Smooth muscle cell (in vitro differentiated cells): ENCODE measurements at regions not wholly inside any gene's neighbourhood (a gene's known extent, or its start where the extent isn't known, plus 50 kb on each side); places are given as distances from the start of the nearest gene placed in this dataset.

Source experiments
- DNase-seq: peaks from one replicate; lab custom pipeline; 2025; ENCODE audit not compliant: unreplicated experiment; lab: John Stamatoyannopoulos, UW
- H2AFZ ChIP-seq: fragments of 200-600 bp; sonication (generic); 2 replicates; pipeline ENCODE4 v1.6.0; 2016; ENCODE audit warnings: antibody characterized with exemption, low read depth, mild to moderate bottlenecking
- H3F3A ChIP-seq: fragments of 200-600 bp; sonication (generic); 2 replicates; pipeline ENCODE4 v1.6.0; 2017; ENCODE audit warnings: antibody characterized with exemption, low read depth
- H3K27ac ChIP-seq: fragments of 200-600 bp; sonication (generic); 2 replicates; pipeline ENCODE4 v1.5.1; 2016; ENCODE audit warnings: low read depth, mild to moderate bottlenecking
- H3K27me3 ChIP-seq: fragments of 200-600 bp; sonication (generic); 2 replicates; pipeline ENCODE4 v1.6.1; 2016; ENCODE audit warnings: low read depth, mild to moderate bottlenecking
- H3K36me3 ChIP-seq: fragments of 200-600 bp; sonication (generic); 2 replicates; pipeline ENCODE4 v1.5.1; 2016; ENCODE audit warnings: low read depth
- H3K4me1 ChIP-seq: fragments of 200-600 bp; sonication (generic); 2 replicates; pipeline ENCODE4 v1.5.1; 2016; ENCODE audit warnings: low read depth
- H3K4me2 ChIP-seq: fragments of 200-600 bp; sonication (generic); 2 replicates; pipeline ENCODE4 v1.6.0; 2016; ENCODE audit warnings: mild to moderate bottlenecking
- H3K4me3 ChIP-seq: fragments of 200-600 bp; sonication (generic); 2 replicates; pipeline ENCODE4 v1.5.1; 2016; ENCODE audit warnings: mild to moderate bottlenecking
- H3K79me2 ChIP-seq: fragments of 200-600 bp; sonication (generic); 2 replicates; pipeline ENCODE4 v1.6.0; 2016; ENCODE audit warnings: low read depth, mild to moderate bottlenecking
- H3K9ac ChIP-seq: fragments of 200-600 bp; sonication (generic); 2 replicates; pipeline ENCODE4 v1.6.0; 2016; ENCODE audit warnings: low read depth
- H3K9me3 ChIP-seq: fragments of 200-600 bp; sonication (generic); replicated peaks from 2 replicates; pipeline ENCODE4 v1.5.1; 2016; ENCODE audit warnings: low read depth
- H4K20me1 ChIP-seq: fragments of 200-600 bp; sonication (generic); 2 replicates; pipeline ENCODE4 v1.6.0; 2016; ENCODE audit warnings: low read depth
- WGBS: methylation state at CpG from one replicate; pipeline ENCODE4 v1.1.7; 2016; ENCODE audit warnings: low lambda C conversion rate; 5-methylcytosine and 5-hydroxymethylcytosine counted together
- TF ChIP-seq, protein P1 (sequence below): fragments of 200-600 bp; sonication (generic); IDR thresholded peaks from 2 replicates; pipeline ENCODE4 v1.5.1; 2017; ENCODE audit warnings: borderline replicate concordance, mild to moderate bottlenecking, antibody characterized with exemption; ENCODE audit not compliant: insufficient read depth, poor library complexity, severe bottlenecking

- Histone ChIP-seq H3K27me3 (peaks cover 42% of the 10 kb centered on the region), H4K20me1 (no peaks in the 10 kb centered on the region), H3K4me1 (peaks cover 4% of the 10 kb centered on the region), H3K4me3 (no peak overlapping the region), H3K9me3 (no peaks in the 10 kb centered on the region), H3K27ac (no peak overlapping the region), H3F3A (no peaks in the 10 kb centered on the region), H3K9ac (no peak overlapping the region), H3K79me2 (no peaks in the 10 kb centered on the region), H3K36me3 (no peaks in the 10 kb centered on the region), H2AFZ (no peak overlapping the region), H3K4me2 (no peak overlapping the region)
- TF ChIP-seq, protein P1, sequence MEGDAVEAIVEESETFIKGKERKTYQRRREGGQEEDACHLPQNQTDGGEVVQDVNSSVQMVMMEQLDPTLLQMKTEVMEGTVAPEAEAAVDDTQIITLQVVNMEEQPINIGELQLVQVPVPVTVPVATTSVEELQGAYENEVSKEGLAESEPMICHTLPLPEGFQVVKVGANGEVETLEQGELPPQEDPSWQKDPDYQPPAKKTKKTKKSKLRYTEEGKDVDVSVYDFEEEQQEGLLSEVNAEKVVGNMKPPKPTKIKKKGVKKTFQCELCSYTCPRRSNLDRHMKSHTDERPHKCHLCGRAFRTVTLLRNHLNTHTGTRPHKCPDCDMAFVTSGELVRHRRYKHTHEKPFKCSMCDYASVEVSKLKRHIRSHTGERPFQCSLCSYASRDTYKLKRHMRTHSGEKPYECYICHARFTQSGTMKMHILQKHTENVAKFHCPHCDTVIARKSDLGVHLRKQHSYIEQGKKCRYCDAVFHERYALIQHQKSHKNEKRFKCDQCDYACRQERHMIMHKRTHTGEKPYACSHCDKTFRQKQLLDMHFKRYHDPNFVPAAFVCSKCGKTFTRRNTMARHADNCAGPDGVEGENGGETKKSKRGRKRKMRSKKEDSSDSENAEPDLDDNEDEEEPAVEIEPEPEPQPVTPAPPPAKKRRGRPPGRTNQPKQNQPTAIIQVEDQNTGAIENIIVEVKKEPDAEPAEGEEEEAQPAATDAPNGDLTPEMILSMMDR, result no peak
- 27% methylated on average over 6 of the region's 6 CpGs for WGBS
- no peak for DNase-seq
Measured at GRCh38 chr21:33127868-33128242, 57.9 kb downstream of the OLIG1 start.

DNA sequence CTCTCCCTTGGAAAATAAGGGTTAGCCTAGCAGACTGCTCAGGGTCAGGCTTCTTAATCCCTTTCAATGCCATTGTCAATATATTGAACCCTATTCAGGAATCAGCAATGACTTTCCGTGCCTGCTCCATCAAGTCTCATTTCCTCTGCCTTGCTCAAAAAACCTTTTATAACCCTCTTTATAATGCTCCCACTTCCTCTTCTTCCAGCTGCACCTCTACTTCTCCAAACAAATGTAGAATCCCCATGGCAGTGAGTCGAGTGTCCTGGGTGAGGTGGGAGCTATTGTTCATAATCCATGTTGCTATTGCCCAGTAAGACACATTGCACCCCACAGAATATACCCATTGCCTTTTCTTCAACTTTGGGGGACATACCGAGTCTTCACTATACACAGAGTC, 58.6 kb downstream of the OLIG1 start:
- Histone ChIP-seq H3K79me2 (no peaks in the 10 kb centered on the region), H3K36me3 (no peaks in the 10 kb centered on the region), H2AFZ (no peak overlapping the region), H3K9ac (no peak overlapping the region), H3F3A (no peaks in the 10 kb centered on the region), H3K9me3 (no peaks in the 10 kb centered on the region), H3K27ac (no peak overlapping the region), H3K4me1 (peaks cover 4% of the 10 kb centered on the region), H3K4me2 (no peak overlapping the region), H3K27me3 (peaks cover 48% of the 10 kb centered on the region), H3K4me3 (no peak overlapping the region), H4K20me1 (no peaks in the 10 kb centered on the region)
- WGBS, result 75% methylated on average over 3 of the region's 3 CpGs
- TF ChIP-seq, protein P1, result no peak
- no peak for DNase-seq

DNA sequence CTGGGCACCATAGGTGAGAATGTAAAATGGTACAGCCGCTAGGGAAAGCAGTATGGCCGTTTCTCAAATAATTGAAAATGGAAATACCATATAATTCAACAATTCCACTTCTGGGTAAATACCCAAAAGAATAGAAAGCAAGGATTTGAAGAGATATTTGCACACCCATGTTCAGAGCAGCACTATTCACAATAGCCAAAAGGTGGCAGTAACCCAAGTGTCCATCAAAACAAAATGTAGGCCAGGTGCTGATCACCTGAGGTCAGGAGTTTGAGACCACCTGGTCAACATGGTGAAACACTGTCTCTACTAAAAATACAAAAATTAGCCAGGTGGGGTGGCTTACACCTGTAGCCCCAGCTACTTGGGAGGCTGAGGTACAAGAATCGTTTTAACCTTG, 62.1 kb downstream of the OLIG1 start:
- TF ChIP-seq, protein P1, result peak; percentile 16
- H3K9ac ChIP-seq, result no peak overlapping the region
- DNase-seq, result no peak
- H3K27ac ChIP-seq, result no peak overlapping the region
- H3K9me3 ChIP-seq, result no peaks in the 10 kb centered on the region
- no peak overlapping the region for H2AFZ ChIP-seq
- H3K79me2 ChIP-seq, result no peaks in the 10 kb centered on the region
- H4K20me1 ChIP-seq, result no peaks in the 10 kb centered on the region
- H3F3A ChIP-seq, result no peaks in the 10 kb centered on the region
- peaks cover 2% of the 10 kb centered on the region for H3K4me1 ChIP-seq
- H3K4me2 ChIP-seq, result no peak overlapping the region
- 90% methylated on average over 3 of the region's 3 CpGs for WGBS
- no peak overlapping the region for H3K4me3 ChIP-seq
- H3K36me3 ChIP-seq, result no peaks in the 10 kb centered on the region
- H3K27me3 ChIP-seq, result peaks cover 63% of the 10 kb centered on the region

GRCh38 chr21:33133892-33134291, 64.0 kb downstream of the OLIG1 start:
- Histone ChIP-seq H3K4me2 (no peak overlapping the region), H3K79me2 (no peaks in the 10 kb centered on the region), H3F3A (no peaks in the 10 kb centered on the region), H3K27me3 (peaks cover 54% of the 10 kb centered on the region), H3K4me1 (no peaks in the 10 kb centered on the region), H3K36me3 (no peaks in the 10 kb centered on the region), H4K20me1 (no peaks in the 10 kb centered on the region), H3K9ac (no peak overlapping the region), H2AFZ (no peak overlapping the region), H3K4me3 (no peak overlapping the region), H3K9me3 (no peaks in the 10 kb centered on the region), H3K27ac (no peak overlapping the region)
- TF ChIP-seq, protein P1, result no peak
- DNase-seq, result no peak
- WGBS, result 57% methylated on average over 6 of the region's 6 CpGs
